H1 (cell line): ENCODE measurements at regions not wholly inside any gene's neighbourhood (a gene's known extent, or its start where the extent isn't known, plus 50 kb on each side); places are given as distances from the start of the nearest gene placed in this dataset.

Experiments used
- CTCF ChIA-PET: fragments of 300-600 bp; sonication (Branson Sonifier 250); formaldehyde crosslinking; loops from one replicate; lab custom pipeline; 2021; ENCODE audit not compliant: partially characterized antibody; lab: Charles Lee
- POLR2A ChIA-PET: fragments of 300-600 bp; sonication (Branson Sonifier 250); formaldehyde crosslinking; loops from one replicate; lab custom pipeline; 2021; ENCODE audit warnings: inconsistent platforms; ENCODE audit not compliant: partially characterized antibody; lab: Charles Lee
- DNase-seq, 2 experiments: peaks; one replicate each; pipeline versions ENCODE4 v3.0.0 to v3.0.0-alpha.2; 2010 to 2022; ENCODE audit warnings: low spot score in 2 of 2, low read depth in 1 of 2, mixed read lengths in 1 of 2
- FAIRE-seq: peaks from 2 replicates; lab custom pipeline; 2011; peaks lifted over from hg19 to GRCh38; lab: Jason Lieb, UNC
- H2AFZ ChIP-seq: 2 replicates; pipeline ENCODE4 v1.8.1; 2012; ENCODE audit warnings: low read length, inconsistent platforms
- H2AK5ac ChIP-seq: 2 replicates; pipeline ENCODE4 v1.6.1; 2013; ENCODE audit warnings: low read depth, low read length
- H2BK120ac ChIP-seq: replicated peaks from 2 replicates; pipeline ENCODE3; 2013; ENCODE audit warnings: low read depth, low read length, inconsistent platforms
- H2BK12ac ChIP-seq: 2 replicates; pipeline ENCODE4 v1.6.1; 2013; ENCODE audit warnings: low read depth, low read length
- H2BK15ac ChIP-seq: 2 replicates; pipeline ENCODE4 v1.6.1; 2013; ENCODE audit warnings: low read length
- H2BK20ac ChIP-seq: 2 replicates; pipeline ENCODE4 v1.6.1; 2013; ENCODE audit warnings: low read length
- H2BK5ac ChIP-seq: 2 replicates; pipeline ENCODE4 v1.6.1; 2013; ENCODE audit warnings: low read depth, low read length
- H3K14ac ChIP-seq: 2 replicates; pipeline ENCODE4 v1.6.1; 2013; ENCODE audit warnings: inconsistent platforms; ENCODE audit not compliant: insufficient read length
- H3K18ac ChIP-seq: 2 replicates; pipeline ENCODE4 v1.6.1; 2013; ENCODE audit warnings: low read length; ENCODE audit errors: extremely low read depth
- H3K23ac ChIP-seq: 2 replicates; pipeline ENCODE4 v1.6.1; 2013; ENCODE audit warnings: inconsistent platforms; ENCODE audit not compliant: insufficient read length
- H3K23me2 ChIP-seq: 2 replicates; pipeline ENCODE4 v1.6.1; 2013; ENCODE audit warnings: low read depth, low read length
- H3K27ac ChIP-seq: 2 replicates; pipeline ENCODE4 v1.6.1; 2011; ENCODE audit warnings: low read depth, low read length, inconsistent platforms
- H3K27me3 ChIP-seq, 4 experiments: replicated peaks in 1 of 4; 1 replicate in 1 of 4; 2 replicates in 3 of 4; pipeline versions ENCODE4 v1.6.1 to v1.8.1; 2011 to 2013; ENCODE audit warnings: low read length in 3 of 4, mild to moderate bottlenecking in 3 of 4, inconsistent platforms in 2 of 4, mixed read lengths in 2 of 4, moderate library complexity in 1 of 4; ENCODE audit not compliant: control insufficient read depth in 3 of 4, insufficient read depth in 3 of 4; ENCODE audit errors: extremely low read depth in 1 of 4
- H3K36me3 ChIP-seq, 4 experiments: 2 replicates each; pipeline versions ENCODE4 v1.6.1 to v1.8.1; 2011 to 2013; ENCODE audit warnings: mild to moderate bottlenecking in 4 of 4, low read length in 3 of 4, moderate library complexity in 2 of 4, control low read depth in 1 of 4, inconsistent platforms in 1 of 4; ENCODE audit not compliant: insufficient read depth in 4 of 4, control insufficient read depth in 2 of 4
- H3K4ac ChIP-seq: replicated peaks from 2 replicates; pipeline ENCODE3; 2013; ENCODE audit warnings: low read length, low read depth, mixed read lengths, inconsistent platforms; ENCODE audit not compliant: insufficient read length
- H3K4me1 ChIP-seq, 4 experiments: replicated peaks in 1 of 4; 1 replicate in 1 of 4; 2 replicates in 3 of 4; pipeline versions ENCODE4 v1.6.1 to v1.8.1; 2011 to 2013; ENCODE audit warnings: low read length in 3 of 4, inconsistent platforms in 2 of 4, mixed read lengths in 1 of 4; ENCODE audit not compliant: insufficient read depth in 4 of 4, control insufficient read depth in 3 of 4
- H3K4me2 ChIP-seq, 2 experiments: 2 replicates each; pipeline versions ENCODE4 v1.6.1 to v1.8.1; 2011 to 2013; ENCODE audit warnings: low read depth in 2 of 2, low read length in 2 of 2, control low read depth in 1 of 2, inconsistent platforms in 1 of 2, mild to moderate bottlenecking in 1 of 2; ENCODE audit not compliant: insufficient read depth in 1 of 2
- H3K4me3 ChIP-seq, 4 experiments: fragments of 200-600, 300-600 bp in 1 of 4; sonication (generic), shearing (Covaris generic), sonication (Bioruptor Twin) in 1 of 4; 2 replicates each; pipeline versions ENCODE4 v1.5.1 to v1.8.1; 2011 to 2016; ENCODE audit warnings: low read length in 4 of 4, low read depth in 3 of 4, control low read depth in 2 of 4, inconsistent platforms in 2 of 4, mild to moderate bottlenecking in 2 of 4, mixed read lengths in 1 of 4, moderate library complexity in 1 of 4; ENCODE audit not compliant: insufficient read depth in 2 of 4; ENCODE audit errors: extremely low read depth in 1 of 4
- H3K56ac ChIP-seq: replicated peaks from 2 replicates; pipeline ENCODE3; 2013; ENCODE audit warnings: low read depth, mild to moderate bottlenecking, mixed read lengths, low read length, inconsistent platforms; ENCODE audit not compliant: insufficient read length
- H3K79me1 ChIP-seq: 2 replicates; pipeline ENCODE4 v1.6.1; 2013; ENCODE audit warnings: low read depth, low read length, control low read depth
- H3K79me2 ChIP-seq, 2 experiments: 2 replicates each; pipeline versions ENCODE4 v1.6.1 to v1.8.1; 2012 to 2013; ENCODE audit warnings: low read length in 2 of 2, mild to moderate bottlenecking in 2 of 2, inconsistent platforms in 1 of 2; ENCODE audit not compliant: insufficient read depth in 2 of 2, control insufficient read depth in 1 of 2
- H3K9ac ChIP-seq, 4 experiments: replicated peaks in 1 of 4; 1 replicate in 1 of 4; 2 replicates in 3 of 4; pipeline versions ENCODE4 v1.6.1 to v1.8.1; 2011 to 2013; ENCODE audit warnings: low read depth in 3 of 4, low read length in 3 of 4, control low read depth in 2 of 4, mild to moderate bottlenecking in 2 of 4, moderate library complexity in 2 of 4, inconsistent platforms in 1 of 4; ENCODE audit errors: extremely low read depth in 1 of 4
- H3K9me3 ChIP-seq, 2 experiments: 2 replicates each; pipeline versions ENCODE4 v1.6.1 to v1.8.1; 2012 to 2013; ENCODE audit warnings: mild to moderate bottlenecking in 2 of 2, moderate library complexity in 2 of 2, control low read depth in 1 of 2, inconsistent platforms in 1 of 2, low read depth in 1 of 2, low read length in 1 of 2, mixed read lengths in 1 of 2; ENCODE audit not compliant: insufficient read depth in 2 of 2
- H4K20me1 ChIP-seq, 2 experiments: replicated peaks in 1 of 2; 2 replicates each; pipeline versions ENCODE3 to v1.8.1; 2011 to 2013; ENCODE audit warnings: inconsistent platforms in 2 of 2, low read length in 2 of 2, mild to moderate bottlenecking in 1 of 2; ENCODE audit not compliant: insufficient read depth in 2 of 2, control insufficient read depth in 1 of 2
- H4K5ac ChIP-seq: 2 replicates; pipeline ENCODE4 v1.6.1; 2013; ENCODE audit warnings: low read length, low read depth, mixed read lengths, inconsistent platforms; ENCODE audit not compliant: insufficient read length
- H4K8ac ChIP-seq: 2 replicates; pipeline ENCODE4 v1.8.0; 2013; ENCODE audit warnings: mild to moderate bottlenecking, moderate library complexity, low read length, inconsistent platforms; ENCODE audit not compliant: insufficient read depth; ENCODE audit errors: extremely low read depth
- H4K91ac ChIP-seq: replicated peaks from 2 replicates; pipeline ENCODE3; 2013; ENCODE audit warnings: low read length, mixed read lengths, inconsistent platforms; ENCODE audit not compliant: insufficient read length
- CTBP2 ChIP-seq: IDR thresholded peaks from 2 replicates; pipeline ENCODE4 v1.7.0; 2011; ENCODE audit warnings: borderline replicate concordance, mild to moderate bottlenecking, moderate library complexity, mixed read lengths, low read length; ENCODE audit not compliant: insufficient read depth, insufficient read length
- HDAC2 ChIP-seq, 2 experiments: fragments of 300-600 bp in 1 of 2; sonication (generic) in 1 of 2; IDR thresholded peaks; 2 replicates each; pipeline ENCODE4 v1.6.1; 2011 to 2012; ENCODE audit warnings: low read depth in 2 of 2, low read length in 2 of 2, mild to moderate bottlenecking in 2 of 2, moderate library complexity in 2 of 2, borderline replicate concordance in 1 of 2, inconsistent platforms in 1 of 2
- POLR2AphosphoS5 ChIP-seq: IDR thresholded peaks from 2 replicates; pipeline ENCODE4 v1.6.1; 2011; ENCODE audit warnings: low read depth, low read length
- SP2 ChIP-seq: IDR thresholded peaks from 2 replicates; pipeline ENCODE4 v1.6.1; 2012; ENCODE audit warnings: mild to moderate bottlenecking, low read length, inconsistent platforms
- SP4 ChIP-seq: IDR thresholded peaks from 2 replicates; pipeline ENCODE4 v1.6.1; 2012; ENCODE audit warnings: low read length, inconsistent platforms
- TBP ChIP-seq: IDR thresholded peaks from 2 replicates; pipeline ENCODE4 v1.6.1; 2011; ENCODE audit warnings: low read depth, low read length, improper control_type of control experiment
- WGBS, 2 experiments: shearing (Covaris generic) in 1 of 2; methylation state at CpG; one replicate each; pipeline versions ENCODE4 v1.1.6 to v1.1.7; 2013 to 2015; ENCODE audit warnings: low lambda C conversion rate in 2 of 2, mixed read lengths in 2 of 2, inconsistent platforms in 1 of 2, low coverage in 1 of 2, missing lambda C conversion rate in 1 of 2; ENCODE audit not compliant: insufficient replicate concordance in 2 of 2, insufficient coverage in 1 of 2, insufficient read length in 1 of 2; ENCODE audit errors: extremely low coverage in 1 of 2, missing lambda C conversion rate in 1 of 2; 5-methylcytosine and 5-hydroxymethylcytosine counted together

- Histone ChIP-seq H2BK15ac (no peak overlapping the region), H3K14ac (no peak overlapping the region), H3K79me2 (no peaks in the 10 kb centered on the region), H4K91ac (no peak overlapping the region), H3K18ac (no peak overlapping the region), H2BK20ac (no peak overlapping the region), H3K4me2 (no peak overlapping the region), H3K27ac (no peak overlapping the region), H3K36me3 (no peaks in the 10 kb centered on the region), H3K27me3 (no peaks in the 10 kb centered on the region), H4K5ac (no peak overlapping the region), H3K79me1 (no peaks in the 10 kb centered on the region), H3K9ac (no peak overlapping the region), H2AFZ (no peak overlapping the region), H3K9me3 (peaks cover 11 to 32% of the 10 kb centered on the region in 2 experiments), H3K4me1 (no peaks in the 10 kb centered on the region), H3K4ac (no peak overlapping the region), H3K56ac (no peak overlapping the region), H4K8ac (no peak overlapping the region), H2AK5ac (no peak overlapping the region), H2BK120ac (no peak overlapping the region), H3K23me2 (peaks cover 7% of the 10 kb centered on the region; the same call in 1 of the 2 replicates), H3K4me3 (no peak overlapping the region), H2BK5ac (no peak overlapping the region), H3K23ac (no peak overlapping the region), H2BK12ac (no peak overlapping the region), H4K20me1 (no peaks in the 10 kb centered on the region)
- DNase-seq (no peak), FAIRE-seq (no peak)
- ChIA-PET POLR2A (no interaction called here), CTCF (interaction anchor here (0.6 kb wide), 1 partner anchor 12 kb away, joined by 3 read pairs; no protein-coding TSS in a partner anchor)
- TF ChIP-seq POLR2AphosphoS5 (no peak), SP2 (no peak), CTBP2 (no peak), TBP (no peak), SP4 (no peak), HDAC2 (IDR thresholded peaks at IDR 0.05; ENCODE audit: borderline replicate concordance in 1 of 2, low read depth in 2 of 2, low read length in 2 of 2) (no peak)
- WGBS, 2 experiments, result 86% methylated on average over 7 of the region's 7 CpGs; no CpG with 5 or more reads in 1 of the 2 experiments
These were observed 55.7 kb upstream of the WNT7A start for GRCh38 chr3:13935494-13936094.
